NOMO-1 (cell line): ENCODE measurements at regions not wholly inside any gene's neighbourhood (a gene's known extent, or its start where the extent isn't known, plus 50 kb on each side); places are given as distances from the start of the nearest gene placed in this dataset.

Experiments
- DNase-seq, 2 experiments: peaks; one replicate each; lab custom pipeline; 2025; ENCODE audit not compliant: unreplicated experiment in 2 of 2; lab: John Stamatoyannopoulos, UW

- DNase-seq: peak; percentile 65 to 88
Measured at GRCh38 chr3:190252080-190252479, 70.2 kb downstream of the CLDN1 start.

- no peak for DNase-seq
Measured at GRCh38 chr3:190249414-190249813, 72.8 kb downstream of the CLDN1 start.

GRCh38 chr3:190242147-190242546 is 80.1 kb downstream of the CLDN1 start:
- no peak for DNase-seq

GRCh38 chr3:190239325-190239724 is 82.9 kb downstream of the CLDN1 start:
- DNase-seq: no peak

- no peak for DNase-seq
Measured at GRCh38 chr3:190238871-190239270, 83.4 kb downstream of the CLDN1 start.

GRCh38 chr3:190234621-190235020 is 87.6 kb downstream of the CLDN1 start:
- no peak for DNase-seq

- no peak for DNase-seq
Measured at GRCh38 chr3:190229632-190230424, 92.4 kb downstream of the CLDN1 start.

GRCh38 chr3:190227064-190227463 is 95.2 kb downstream of the CLDN1 start:
- DNase-seq: peak in 1 of 2 experiments; percentile 21

GRCh38 chr3:190224863-190225692 is 97.2 kb downstream of the CLDN1 start:
- peak in 1 of 2 experiments; percentile 66 for DNase-seq

GRCh38 chr3:190224456-190224855 is 97.8 kb downstream of the CLDN1 start:
- no peak for DNase-seq

- no peak for DNase-seq
Measured at GRCh38 chr3:190222916-190223315, 99.3 kb downstream of the CLDN1 start.

- no peak for DNase-seq
Measured at GRCh38 chr3:190222360-190222759, 99.9 kb downstream of the CLDN1 start.

GRCh38 chr3:190220362-190220761 is 99.7 kb upstream of the P3H2 start:
- DNase-seq: no peak

GRCh38 chr3:190217081-190217480 is 96.4 kb upstream of the P3H2 start:
- DNase-seq: peak; percentile 69 to 84

GRCh38 chr3:190213727-190214126 is 93.0 kb upstream of the P3H2 start:
- DNase-seq: no peak

- DNase-seq: no peak
Measured at GRCh38 chr3:190210608-190211007, 89.9 kb upstream of the P3H2 start.

GRCh38 chr3:190209533-190209932 is 88.8 kb upstream of the P3H2 start:
- DNase-seq: no peak

GRCh38 chr3:190208196-190208595 is 87.5 kb upstream of the P3H2 start:
- peak in 1 of 2 experiments; percentile 11 for DNase-seq

GRCh38 chr3:190205739-190206138 is 85.0 kb upstream of the P3H2 start:
- DNase-seq: peak; percentile 21 to 59

GRCh38 chr3:190204200-190204599 is 83.5 kb upstream of the P3H2 start:
- no peak for DNase-seq

- DNase-seq: no peak
Measured at GRCh38 chr3:190197346-190197763, 76.7 kb upstream of the P3H2 start.

- DNase-seq: no peak
Measured at GRCh38 chr3:190194506-190194905, 73.8 kb upstream of the P3H2 start.
